ENCODE measurements at regions not wholly inside any gene's neighbourhood (a gene's known extent, or its start where the extent isn't known, plus 50 kb on each side); places are given as distances from the start of the nearest gene placed in this dataset.

DNA sequence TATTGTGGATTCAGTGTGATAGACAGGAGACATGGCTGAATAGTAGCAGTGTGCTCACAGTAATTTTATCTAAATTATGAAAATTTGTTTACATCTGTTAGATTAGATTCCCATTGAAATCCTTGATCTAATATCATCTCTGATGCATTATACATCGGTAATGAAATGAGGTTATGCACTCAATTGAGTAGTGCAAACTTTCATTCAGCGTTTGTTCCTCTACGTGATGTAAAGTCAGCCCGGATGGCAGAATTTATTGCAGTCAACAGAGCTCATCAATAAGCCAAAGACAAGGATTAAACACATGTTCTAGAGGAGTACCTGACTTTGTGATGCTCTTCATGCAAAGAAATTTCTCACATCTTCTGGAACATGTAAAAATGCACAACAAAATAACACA, 549.2 kb downstream of the GOLGA6L6 start:
- DNase-seq (ENCODE audit: low spot score in 2 of 2) = no peak
- Histone ChIP-seq H3K27ac (no peak overlapping the region), H3K4me3 (no peak overlapping the region), H3K27me3 (no peaks in the 10 kb centered on the region), H3K36me3 (no peaks in the 10 kb centered on the region), H3K4me1 (no peaks in the 10 kb centered on the region), H3K9me3 (no peaks in the 10 kb centered on the region)
- 80 to 83% methylated on average over 4 of the region's 4 CpGs for WGBS, 2 donors
- TF ChIP-seq POLR2A (IDR thresholded peaks at IDR 0.05) (no peak), EP300 (IDR thresholded peaks at IDR 0.05) (no peak)
- TF ChIP-seq, protein P1, sequence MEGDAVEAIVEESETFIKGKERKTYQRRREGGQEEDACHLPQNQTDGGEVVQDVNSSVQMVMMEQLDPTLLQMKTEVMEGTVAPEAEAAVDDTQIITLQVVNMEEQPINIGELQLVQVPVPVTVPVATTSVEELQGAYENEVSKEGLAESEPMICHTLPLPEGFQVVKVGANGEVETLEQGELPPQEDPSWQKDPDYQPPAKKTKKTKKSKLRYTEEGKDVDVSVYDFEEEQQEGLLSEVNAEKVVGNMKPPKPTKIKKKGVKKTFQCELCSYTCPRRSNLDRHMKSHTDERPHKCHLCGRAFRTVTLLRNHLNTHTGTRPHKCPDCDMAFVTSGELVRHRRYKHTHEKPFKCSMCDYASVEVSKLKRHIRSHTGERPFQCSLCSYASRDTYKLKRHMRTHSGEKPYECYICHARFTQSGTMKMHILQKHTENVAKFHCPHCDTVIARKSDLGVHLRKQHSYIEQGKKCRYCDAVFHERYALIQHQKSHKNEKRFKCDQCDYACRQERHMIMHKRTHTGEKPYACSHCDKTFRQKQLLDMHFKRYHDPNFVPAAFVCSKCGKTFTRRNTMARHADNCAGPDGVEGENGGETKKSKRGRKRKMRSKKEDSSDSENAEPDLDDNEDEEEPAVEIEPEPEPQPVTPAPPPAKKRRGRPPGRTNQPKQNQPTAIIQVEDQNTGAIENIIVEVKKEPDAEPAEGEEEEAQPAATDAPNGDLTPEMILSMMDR (IDR thresholded peaks at IDR 0.05) = no peak

DNA sequence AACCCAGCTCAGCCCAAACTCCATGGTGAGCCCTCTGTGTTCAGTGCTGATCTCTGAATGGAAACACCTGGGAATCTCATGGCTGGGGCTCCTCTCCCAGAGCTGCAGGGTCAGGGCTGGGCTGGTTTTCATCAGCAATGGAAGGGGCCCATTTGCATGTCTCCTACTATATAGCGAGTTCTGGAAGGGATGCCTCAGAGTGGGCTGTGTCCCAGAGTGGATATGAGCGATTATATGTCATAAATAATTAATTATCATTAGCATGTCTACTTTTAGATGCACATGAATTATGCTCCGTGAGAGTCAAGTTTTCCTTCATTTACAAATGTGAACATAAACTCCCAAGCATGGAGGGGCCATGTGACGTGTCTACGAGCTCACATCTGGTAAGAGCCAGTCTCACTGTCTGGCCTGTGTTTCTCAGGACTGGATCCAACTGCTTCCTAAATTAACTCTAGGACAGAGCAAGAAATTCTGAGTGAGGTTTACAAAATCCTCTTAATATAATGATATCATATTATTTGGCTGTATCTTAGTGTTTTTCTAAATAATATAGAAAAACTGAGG, 553.4 kb downstream of the GOLGA6L6 start:
- TF ChIP-seq, protein P1 (IDR thresholded peaks at IDR 0.05) = no peak
- no peak for TF ChIP-seq EP300 (IDR thresholded peaks at IDR 0.05)
- TF ChIP-seq POLR2A (IDR thresholded peaks at IDR 0.05) = no peak
- Histone ChIP-seq H3K4me3 (no peak overlapping the region), H3K27ac (no peak overlapping the region), H3K4me1 (no peaks in the 10 kb centered on the region), H3K36me3 (no peaks in the 10 kb centered on the region), H3K9me3 (no peaks in the 10 kb centered on the region), H3K27me3 (no peaks in the 10 kb centered on the region)
- DNase-seq (ENCODE audit: low spot score in 2 of 2) = no peak
- 65 to 66% methylated on average over 5 of the region's 5 CpGs for WGBS, 2 donors

DNA sequence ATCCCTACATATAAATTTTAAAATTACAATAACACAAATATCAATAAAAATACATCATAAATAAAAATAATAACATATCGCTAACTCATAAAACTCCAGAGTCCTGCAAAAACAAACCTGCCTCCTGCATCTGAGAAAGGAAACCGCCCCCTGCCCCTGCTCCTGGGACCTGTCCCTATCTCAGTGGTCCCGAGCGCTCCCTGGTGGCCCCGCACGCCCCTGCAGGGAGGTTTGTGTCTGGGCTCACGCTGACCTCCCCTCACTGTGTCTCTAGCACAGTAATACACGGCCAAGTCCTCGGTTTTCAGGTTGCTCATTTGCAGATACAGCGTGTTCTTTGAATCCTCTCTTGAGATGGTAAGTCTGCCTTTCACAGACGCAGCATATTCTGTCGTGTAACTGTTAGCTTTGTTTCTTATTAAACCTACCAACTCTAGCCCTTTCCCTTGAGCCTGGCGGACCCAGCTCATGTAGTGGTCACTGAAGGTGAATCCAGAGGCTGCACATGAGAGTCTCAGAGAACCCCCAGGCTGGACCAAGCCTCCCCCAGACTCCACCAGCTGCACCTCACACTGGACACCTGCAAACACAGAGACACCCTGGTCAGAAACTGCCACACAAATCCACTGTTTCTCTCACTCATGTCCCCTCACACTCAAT, 554.1 kb downstream of the GOLGA6L6 start:
- no peak for DNase-seq (ENCODE audit: low spot score in 2 of 2)
- H3K36me3 ChIP-seq = no peaks in the 10 kb centered on the region

DNA sequence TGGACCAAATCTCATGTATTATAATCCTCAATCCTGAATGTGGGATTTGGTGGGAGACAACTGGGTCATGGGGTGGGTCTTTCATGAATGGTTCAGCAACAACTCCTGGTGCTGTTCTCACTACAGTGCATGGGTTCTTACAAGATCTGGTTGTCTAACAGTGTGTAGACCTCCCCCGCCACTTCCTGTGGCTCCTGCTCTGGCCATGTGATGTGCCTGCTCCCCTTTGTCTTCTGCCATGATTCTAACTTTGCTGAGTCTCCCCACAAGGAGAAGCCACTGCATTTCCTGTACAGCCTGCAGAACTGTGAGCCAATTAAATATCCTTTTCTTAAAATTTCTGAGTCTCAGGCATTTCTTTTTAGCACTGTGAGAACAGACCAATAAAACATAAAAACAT, 557.5 kb downstream of the GOLGA6L6 start:
- WGBS, 2 donors = 44 to 58% methylated on average over 1 of the region's 1 CpG
- no peak overlapping the region for H3K27ac ChIP-seq

More for the DNA sequence above, 554.1 kb downstream of the GOLGA6L6 start:
- Histone ChIP-seq H3K27me3 (no peaks in the 10 kb centered on the region), H3K4me1 (no peaks in the 10 kb centered on the region), H3K4me3 (no peak overlapping the region), H3K9me3 (no peaks in the 10 kb centered on the region), H3K27ac (no peak overlapping the region)
- TF ChIP-seq POLR2A (IDR thresholded peaks at IDR 0.05) = no peak
- TF ChIP-seq, protein P1 (IDR thresholded peaks at IDR 0.05) = no peak
- TF ChIP-seq EP300 (IDR thresholded peaks at IDR 0.05) = no peak
- 31 to 32% methylated on average over 13 of the region's 13 CpGs for WGBS, 2 donors

DNA sequence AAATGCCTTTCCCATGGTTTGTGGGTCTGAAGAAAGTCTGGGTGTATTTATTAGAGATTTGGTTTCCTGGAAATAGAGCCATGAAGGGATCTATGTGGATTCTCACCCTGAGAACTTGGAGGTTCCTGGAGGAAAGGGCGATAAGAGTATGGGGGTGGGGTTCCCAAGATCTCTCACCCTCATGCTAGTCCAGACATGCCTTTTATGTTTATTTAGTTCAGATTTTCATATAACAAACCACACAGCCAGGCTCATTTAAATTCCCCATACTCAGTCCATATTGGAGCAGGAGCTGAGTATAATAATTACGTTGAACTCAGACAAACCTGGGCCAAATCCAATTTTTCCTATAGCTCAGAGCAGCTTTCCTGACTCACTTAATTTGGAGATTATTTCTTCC, 566.6 kb downstream of the GOLGA6L6 start:
- H3K27ac ChIP-seq = no peak overlapping the region
- H3K4me3 ChIP-seq = no peak overlapping the region
- peaks cover 0 to 2% (median 0%) of the 10 kb centered on the region in 4 donors for H3K9me3 ChIP-seq
- no peak for TF ChIP-seq POLR2A (IDR thresholded peaks at IDR 0.05)
- TF ChIP-seq, protein P1 (IDR thresholded peaks at IDR 0.05) = no peak
- TF ChIP-seq EP300 (IDR thresholded peaks at IDR 0.05) = no peak
- H3K27me3 ChIP-seq = no peaks in the 10 kb centered on the region
- WGBS, 2 donors = 70 to 82% methylated on average over 2 of the region's 2 CpGs
- H3K36me3 ChIP-seq = no peaks in the 10 kb centered on the region
- DNase-seq (ENCODE audit: low spot score in 2 of 2) = no peak
- no peaks in the 10 kb centered on the region for H3K4me1 ChIP-seq

More for the DNA sequence above, 557.5 kb downstream of the GOLGA6L6 start:
- TF ChIP-seq EP300 (IDR thresholded peaks at IDR 0.05) = no peak
- no peak for TF ChIP-seq POLR2A (IDR thresholded peaks at IDR 0.05)
- TF ChIP-seq, protein P1 (IDR thresholded peaks at IDR 0.05) = no peak
- no peaks in the 10 kb centered on the region for H3K4me1 ChIP-seq
- no peaks in the 10 kb centered on the region for H3K9me3 ChIP-seq
- no peaks in the 10 kb centered on the region for H3K36me3 ChIP-seq
- no peaks in the 10 kb centered on the region for H3K27me3 ChIP-seq
- H3K4me3 ChIP-seq = no peak overlapping the region
- no peak for DNase-seq (ENCODE audit: low spot score in 2 of 2)
